ENCODE measurements at regions not wholly inside any gene's neighbourhood (a gene's known extent, or its start where the extent isn't known, plus 50 kb on each side); places are given as distances from the start of the nearest gene placed in this dataset.

- no peak for TF ChIP-seq CTCF (conservative IDR thresholded peaks at IDR 0.05 in 1 of 2, IDR thresholded peaks at IDR 0.05 in 1 of 2; ENCODE audit: low read depth in 1 of 2, low read length in 2 of 2)
- TF ChIP-seq EZH2 (IDR thresholded peaks at IDR 0.05; ENCODE audit: low read length, missing control alignments): no peak
Measured at GRCh38 chr18:76571689-76572088, 76.6 kb upstream of the ZNF516 start.

Measured in fibroblast of lung (primary cell).